ENCODE measurements at regions not wholly inside any gene's neighbourhood (a gene's known extent, or its start where the extent isn't known, plus 50 kb on each side); places are given as distances from the start of the nearest gene placed in this dataset.
A peak's percentile ranks its signal among the peaks of the same experiment; 100 is the strongest.

GRCh38 chr6:47134476-47135189 is 92.5 kb upstream of the ADGRF1 start (continued):
- TF ChIP-seq ZNF709 (CRISPR knock-in tag; IDR thresholded peaks at IDR 0.05) (no peak), ZNF646 (CRISPR knock-in tag; IDR thresholded peaks at IDR 0.05) (no peak), MTF1 (CRISPR knock-in tag; IDR thresholded peaks at IDR 0.05) (no peak), HNRNPUL1 (IDR thresholded peaks at IDR 0.05; ENCODE audit: low read depth, low read length) (no peak), ZNF362 (CRISPR knock-in tag; IDR thresholded peaks at IDR 0.05; ENCODE audit: borderline replicate concordance) (no peak), FOXK2 (IDR thresholded peaks at IDR 0.05) (no peak), ZNF33B (CRISPR knock-in tag; IDR thresholded peaks at IDR 0.05) (no peak), ZNF460 (CRISPR knock-in tag; IDR thresholded peaks at IDR 0.05; ENCODE audit: borderline replicate concordance) (no peak), ZMYM3 (CRISPR knock-in tag; IDR thresholded peaks at IDR 0.05) (no peak), MLLT10 (CRISPR knock-in tag; IDR thresholded peaks at IDR 0.05) (no peak), ZNF512B (CRISPR knock-in tag; IDR thresholded peaks at IDR 0.05; ENCODE audit: borderline replicate concordance) (no peak), ARNT (IDR thresholded peaks at IDR 0.05) (no peak), ZIK1 (CRISPR knock-in tag; IDR thresholded peaks at IDR 0.05; ENCODE audit: borderline replicate concordance, low read depth) (no peak), LCORL (IDR thresholded peaks at IDR 0.05) (no peak), LCORL (CRISPR knock-in tag; IDR thresholded peaks at IDR 0.05) (no peak; the same call in 1 of the 2 replicates), ZNF350 (CRISPR knock-in tag; IDR thresholded peaks at IDR 0.05; ENCODE audit: borderline replicate concordance, low read depth) (0 out of 2 replicates have a peak, but pooled peaks have one; percentile 8), BRD4 (CRISPR knock-in tag; IDR thresholded peaks at IDR 0.05) (no peak), ZNF275 (CRISPR knock-in tag; IDR thresholded peaks at IDR 0.05; ENCODE audit: borderline replicate concordance) (no peak)
